Chondrocyte (in vitro differentiated cells): ENCODE measurements at regions not wholly inside any gene's neighbourhood (a gene's known extent, or its start where the extent isn't known, plus 50 kb on each side); places are given as distances from the start of the nearest gene placed in this dataset.
A peak's percentile ranks its signal among the peaks of the same experiment; 100 is the strongest.

Experiments used
- DNase-seq: peaks from one replicate; pipeline ENCODE4 v3.0.0; 2021; ENCODE audit warnings: mixed read lengths, low spot score
- H3K27ac Mint-ChIP-seq: one replicate; pipeline ENCODE4 v1.8.0; 2021; ENCODE audit warnings: mild to moderate bottlenecking, moderate library complexity, mixed read lengths; ENCODE audit not compliant: unreplicated experiment
- H3K27me3 Mint-ChIP-seq: 2 replicates; pipeline ENCODE4 v1.8.0; 2021; ENCODE audit warnings: low read depth, mixed read lengths
- H3K36me3 Mint-ChIP-seq: 2 replicates; pipeline ENCODE4 v1.8.0; 2021; ENCODE audit warnings: low read depth, mixed read lengths
- H3K4me1 Mint-ChIP-seq: 2 replicates; pipeline ENCODE4 v1.8.0; 2021; ENCODE audit warnings: low read depth, mild to moderate bottlenecking, mixed read lengths
- H3K4me3 Mint-ChIP-seq: one replicate; pipeline ENCODE4 v1.8.0; 2021; ENCODE audit warnings: mild to moderate bottlenecking, moderate library complexity, mixed read lengths; ENCODE audit not compliant: unreplicated experiment
- H3K9me3 Mint-ChIP-seq: 2 replicates; pipeline ENCODE4 v1.8.0; 2021; ENCODE audit warnings: low read depth, mixed read lengths
- TF ChIP-seq, protein P1 (sequence below): fragments of 200-600 bp; sonication (generic); IDR thresholded peaks from 2 replicates; pipeline ENCODE4 v1.5.0; 2021; ENCODE audit warnings: antibody characterized with exemption, mild to moderate bottlenecking, moderate library complexity

DNA sequence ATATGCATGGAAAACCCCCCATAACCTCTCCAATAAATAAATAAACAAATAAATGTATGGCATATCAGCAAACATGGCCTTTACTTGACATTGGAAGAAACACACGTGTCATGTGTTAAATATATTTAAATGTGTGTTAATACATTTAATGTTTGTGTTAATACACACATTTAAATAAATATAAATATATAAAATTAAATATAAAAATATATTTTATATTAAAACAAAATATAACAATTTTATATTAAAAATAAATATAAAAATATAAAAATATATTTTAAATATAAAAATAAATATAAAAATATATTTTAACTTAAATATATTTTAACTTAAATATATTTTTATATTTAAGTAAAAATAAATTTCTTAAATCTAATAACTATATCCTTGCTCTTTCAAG is 187.6 kb upstream of the CXXC4 start:
- H3K27me3 Mint-ChIP-seq, result peaks cover 2% of the 10 kb centered on the region
- TF ChIP-seq, protein P1, sequence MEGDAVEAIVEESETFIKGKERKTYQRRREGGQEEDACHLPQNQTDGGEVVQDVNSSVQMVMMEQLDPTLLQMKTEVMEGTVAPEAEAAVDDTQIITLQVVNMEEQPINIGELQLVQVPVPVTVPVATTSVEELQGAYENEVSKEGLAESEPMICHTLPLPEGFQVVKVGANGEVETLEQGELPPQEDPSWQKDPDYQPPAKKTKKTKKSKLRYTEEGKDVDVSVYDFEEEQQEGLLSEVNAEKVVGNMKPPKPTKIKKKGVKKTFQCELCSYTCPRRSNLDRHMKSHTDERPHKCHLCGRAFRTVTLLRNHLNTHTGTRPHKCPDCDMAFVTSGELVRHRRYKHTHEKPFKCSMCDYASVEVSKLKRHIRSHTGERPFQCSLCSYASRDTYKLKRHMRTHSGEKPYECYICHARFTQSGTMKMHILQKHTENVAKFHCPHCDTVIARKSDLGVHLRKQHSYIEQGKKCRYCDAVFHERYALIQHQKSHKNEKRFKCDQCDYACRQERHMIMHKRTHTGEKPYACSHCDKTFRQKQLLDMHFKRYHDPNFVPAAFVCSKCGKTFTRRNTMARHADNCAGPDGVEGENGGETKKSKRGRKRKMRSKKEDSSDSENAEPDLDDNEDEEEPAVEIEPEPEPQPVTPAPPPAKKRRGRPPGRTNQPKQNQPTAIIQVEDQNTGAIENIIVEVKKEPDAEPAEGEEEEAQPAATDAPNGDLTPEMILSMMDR, result no peak
- H3K4me1 Mint-ChIP-seq, result no peaks in the 10 kb centered on the region
- H3K4me3 Mint-ChIP-seq, result no peak overlapping the region
- no peaks in the 10 kb centered on the region for H3K36me3 Mint-ChIP-seq
- H3K9me3 Mint-ChIP-seq, result peaks cover 11% of the 10 kb centered on the region
- no peak for DNase-seq
- no peak overlapping the region for H3K27ac Mint-ChIP-seq

DNA sequence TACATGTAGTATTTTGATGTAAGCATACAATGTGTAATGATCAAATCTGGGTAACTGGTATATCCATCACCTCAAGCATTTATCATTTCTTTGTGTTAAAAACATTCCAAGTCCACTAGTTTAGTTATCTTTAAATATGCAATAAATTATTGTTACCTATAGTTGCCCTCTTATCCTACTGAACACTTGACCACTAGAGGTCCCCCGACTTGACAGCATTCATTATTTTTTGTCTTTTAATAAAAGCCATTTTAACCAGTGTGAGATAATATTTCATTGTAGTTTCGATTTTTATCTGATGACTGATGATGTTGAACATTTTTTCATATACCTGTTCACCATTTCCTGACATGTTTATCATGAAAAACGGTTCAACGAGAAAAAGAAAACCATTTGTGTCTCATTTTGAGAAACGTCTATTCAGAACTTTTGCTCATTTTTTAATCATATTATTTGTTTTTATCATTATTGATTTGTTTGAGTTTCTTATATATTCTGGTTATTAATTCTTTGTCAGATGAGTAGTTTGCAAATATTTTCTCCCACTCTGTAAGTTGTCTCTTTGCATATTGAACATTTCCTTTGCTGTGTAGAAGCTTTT is 199.0 kb upstream of the CXXC4 start:
- TF ChIP-seq, protein P1, result peak; percentile 55

DNA sequence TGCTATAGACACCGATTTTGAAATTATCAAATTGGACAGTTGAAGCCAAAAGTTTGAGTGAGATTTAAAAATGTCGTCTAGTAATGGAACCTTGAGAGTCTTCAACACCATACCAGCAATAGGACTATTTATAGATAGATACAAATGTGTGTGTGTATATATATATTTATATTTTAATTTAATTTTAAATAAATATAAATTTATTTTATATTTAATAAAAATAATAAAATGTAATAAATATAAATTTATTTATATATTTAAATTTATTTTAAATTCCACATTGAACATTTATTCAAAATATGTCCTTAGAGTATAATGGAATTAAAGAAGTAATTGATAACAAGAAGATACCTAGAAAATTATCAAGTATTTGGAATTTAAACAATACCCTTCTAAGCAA is 221.9 kb upstream of the CXXC4 start:
- H3K4me1 Mint-ChIP-seq, result no peaks in the 10 kb centered on the region
- TF ChIP-seq, protein P1, result no peak
- no peaks in the 10 kb centered on the region for H3K36me3 Mint-ChIP-seq
- peaks cover 3% of the 10 kb centered on the region for H3K27me3 Mint-ChIP-seq
- no peak overlapping the region for H3K27ac Mint-ChIP-seq
- DNase-seq, result no peak
- no peak overlapping the region for H3K4me3 Mint-ChIP-seq
- H3K9me3 Mint-ChIP-seq, result peaks cover 1% of the 10 kb centered on the region

More for the DNA sequence above, 199.0 kb upstream of the CXXC4 start:
- no peak overlapping the region for H3K27ac Mint-ChIP-seq
- H3K4me3 Mint-ChIP-seq, result no peak overlapping the region
- no peaks in the 10 kb centered on the region for H3K9me3 Mint-ChIP-seq
- H3K36me3 Mint-ChIP-seq, result no peaks in the 10 kb centered on the region
- peaks cover 3% of the 10 kb centered on the region for H3K27me3 Mint-ChIP-seq
- no peak for DNase-seq
- no peaks in the 10 kb centered on the region for H3K4me1 Mint-ChIP-seq

DNA sequence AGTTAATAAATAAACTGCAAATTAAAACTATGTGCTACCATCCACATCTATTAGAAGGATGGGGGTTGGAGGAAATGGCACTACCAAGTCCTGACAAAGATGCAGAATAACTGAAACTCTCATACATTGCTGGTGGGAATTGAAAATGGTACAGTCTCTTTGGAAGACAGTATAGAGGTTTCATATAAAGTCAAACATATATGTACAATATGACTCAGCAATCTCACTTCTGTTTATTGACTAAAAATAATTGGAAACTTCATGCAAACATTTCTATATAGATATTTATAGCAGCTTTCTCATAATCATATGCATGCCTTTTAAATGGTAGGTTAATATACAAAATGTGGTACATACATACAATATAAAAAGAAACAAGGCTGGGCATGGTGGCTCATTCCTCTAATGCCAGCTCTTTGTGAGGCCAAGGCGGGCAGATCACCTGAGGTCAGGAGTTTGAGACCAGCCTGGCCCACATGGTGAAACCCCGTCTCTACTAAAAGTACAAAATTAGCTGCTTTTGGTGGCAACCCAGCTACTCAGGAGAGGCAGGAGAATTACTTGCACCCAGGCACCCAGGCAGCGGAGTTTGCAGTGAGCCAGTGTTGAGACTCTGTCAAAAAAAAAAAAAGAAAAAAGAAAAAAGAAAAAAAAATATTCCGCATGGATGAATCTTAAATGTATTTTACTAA is 225.0 kb upstream of the CXXC4 start:
- DNase-seq, result no peak
- Mint-ChIP-seq H3K27ac (no peak overlapping the region), H3K27me3 (peaks cover 8% of the 10 kb centered on the region), H3K9me3 (no peaks in the 10 kb centered on the region), H3K4me1 (no peaks in the 10 kb centered on the region), H3K4me3 (no peak overlapping the region), H3K36me3 (no peaks in the 10 kb centered on the region)
- TF ChIP-seq, protein P1, result no peak

DNA sequence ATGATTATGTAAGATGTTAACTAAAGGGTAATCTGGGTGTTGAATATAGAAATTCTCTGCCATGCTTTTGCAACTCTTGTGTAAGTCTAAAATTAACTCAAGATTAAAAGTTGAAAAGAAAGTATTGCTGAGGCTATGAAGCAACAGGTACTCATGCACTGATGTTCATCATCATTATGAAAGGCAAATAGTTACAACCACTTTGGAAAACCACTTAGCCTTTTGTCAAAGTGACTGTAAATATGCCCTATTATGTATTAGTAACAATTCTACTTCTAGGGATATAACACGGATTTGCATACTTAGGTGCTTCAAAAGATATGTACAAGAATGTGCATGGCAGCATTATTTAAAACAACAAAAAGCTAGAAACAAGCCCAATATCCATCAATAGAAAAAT is 227.8 kb upstream of the CXXC4 start:
- Mint-ChIP-seq H3K27me3 (peaks cover 9% of the 10 kb centered on the region), H3K4me3 (no peak overlapping the region), H3K9me3 (no peaks in the 10 kb centered on the region), H3K36me3 (no peaks in the 10 kb centered on the region), H3K27ac (no peak overlapping the region), H3K4me1 (no peaks in the 10 kb centered on the region)
- DNase-seq, result no peak
- TF ChIP-seq, protein P1, result no peak
